Transverse colon (tissue), 4 donors: ENCODE measurements at regions not wholly inside any gene's neighbourhood (a gene's known extent, or its start where the extent isn't known, plus 50 kb on each side); places are given as distances from the start of the nearest gene placed in this dataset.

ENCODE experiments used
- DNase-seq: peaks from one replicate; pipeline ENCODE4 v3.0.0-alpha.2; 2019
- H3K27ac ChIP-seq, 4 donors: fragments of 200-600 bp; sonication (generic); 2 replicates each; pipeline ENCODE4 v1.5.1; 2016 to 2018; ENCODE audit warnings: inconsistent platforms in 4 of 4
- H3K27me3 ChIP-seq: fragments of 200-600 bp; sonication (generic); 2 replicates; pipeline ENCODE4 v1.5.1; 2017; ENCODE audit warnings: inconsistent platforms
- H3K36me3 ChIP-seq, 4 donors: fragments of 200-600 bp; sonication (generic); 2 replicates each; pipeline ENCODE4 v1.5.1; 2017 to 2019; ENCODE audit warnings: inconsistent platforms in 4 of 4
- H3K4me1 ChIP-seq, 4 donors: fragments of 200-600 bp; sonication (generic); 2 replicates each; pipeline ENCODE4 v1.5.1; 2017 to 2020; ENCODE audit warnings: inconsistent platforms in 4 of 4
- H3K4me3 ChIP-seq, 4 donors: fragments of 200-600 bp; sonication (generic); 1 replicate in 1 of 4; 2 replicates in 3 of 4; pipeline versions ENCODE4 v1.5.1 to v1.6.1; 2017 to 2019; ENCODE audit warnings: inconsistent platforms in 4 of 4
- H3K9me3 ChIP-seq, 2 donors: fragments of 200-600 bp; sonication (generic); 2 replicates each; pipeline ENCODE4 v1.5.1; 2017 to 2019; ENCODE audit warnings: inconsistent platforms in 2 of 2
- EP300 ChIP-seq: sonication (generic); formaldehyde crosslinking; IDR thresholded peaks from one replicate; pipeline ENCODE4 v1.6.1; 2017; ENCODE audit warnings: antibody characterized with exemption, low read depth
- POLR2A ChIP-seq: fragments of 450-650 bp; IDR thresholded peaks from one replicate; pipeline ENCODE4 v1.6.1; 2016; ENCODE audit warnings: antibody characterized with exemption, mild to moderate bottlenecking, moderate library complexity
- POLR2AphosphoS5 ChIP-seq, 3 donors: sonication (generic); formaldehyde crosslinking; IDR thresholded peaks; one replicate each; pipeline ENCODE4 v1.6.1; 2016; ENCODE audit warnings: antibody characterized with exemption in 3 of 3
- WGBS, 2 donors: methylation state at CpG; one replicate each; pipeline ENCODE4 v1.1.5; 2018; ENCODE audit warnings: low coverage in 1 of 2; 5-methylcytosine and 5-hydroxymethylcytosine counted together
- in situ Hi-C, 4 donors: fragments of 200-750 bp; cut with MboI; loops; one replicate each; pipeline versions ENCODE4 v1.15.0 to v1.15.1; 2017; ENCODE audit warnings: low sequenced_read_pairs in 3 of 4, low pct_ligation_motif_present in 1 of 4, low pct_unique_long_range_greater_than_20kb in 1 of 4
- intact Hi-C: fragments of 100-400 bp; cut with DNase I; formaldehyde crosslinking; loops from one replicate; pipeline ENCODE4 v1.15.1; 2023; ENCODE audit warnings: low total_unique reads
- TF ChIP-seq, protein P1 (sequence below), 5 experiments: fragments of 200-600 bp in 3 of 5; fragments of 450-650 bp in 2 of 5; sonication (generic) in 3 of 5; IDR thresholded peaks; 1 replicate in 2 of 5; 2 replicates in 3 of 5; pipeline ENCODE4 v1.5.1; 2016 to 2017; ENCODE audit warnings: antibody characterized with exemption in 5 of 5, inconsistent platforms in 3 of 5, mild to moderate bottlenecking in 2 of 5, moderate library complexity in 1 of 5

DNA sequence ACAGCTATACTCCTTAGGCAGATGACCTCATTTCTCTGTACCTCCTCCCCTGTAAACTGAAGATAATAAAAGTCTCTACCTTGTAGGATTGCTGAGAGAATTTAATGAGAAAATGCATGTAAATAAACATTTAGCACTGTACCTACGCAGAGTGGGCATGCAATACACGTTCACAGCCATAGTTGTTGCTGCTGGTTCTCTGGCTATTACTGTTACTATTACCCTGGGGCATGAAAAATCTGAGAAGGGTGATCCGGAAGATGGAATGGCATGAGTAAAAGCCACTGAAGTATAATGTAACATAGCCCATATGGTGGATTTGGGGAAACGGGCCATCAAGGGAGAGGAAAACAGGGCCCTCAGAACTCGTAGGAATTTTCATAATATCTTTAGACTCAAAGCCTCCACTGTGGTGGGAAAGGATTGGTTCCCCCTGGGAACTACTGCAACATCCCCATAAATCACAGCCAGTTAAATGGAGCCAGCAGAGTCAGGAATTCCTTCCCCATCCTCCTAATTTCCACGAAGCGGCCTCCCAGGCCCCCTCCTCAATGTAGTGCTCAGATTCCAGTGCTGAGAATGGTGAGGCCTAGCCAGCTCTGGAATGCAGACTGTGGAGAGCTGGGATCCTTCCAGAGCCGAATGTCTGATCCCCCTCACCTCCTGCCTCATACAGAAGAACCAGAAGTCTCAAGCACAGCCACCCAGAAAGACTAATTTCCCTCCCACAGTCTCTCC lies 205.3 kb downstream of the MN1 start:
- intact Hi-C loops: no loop called here

DNA sequence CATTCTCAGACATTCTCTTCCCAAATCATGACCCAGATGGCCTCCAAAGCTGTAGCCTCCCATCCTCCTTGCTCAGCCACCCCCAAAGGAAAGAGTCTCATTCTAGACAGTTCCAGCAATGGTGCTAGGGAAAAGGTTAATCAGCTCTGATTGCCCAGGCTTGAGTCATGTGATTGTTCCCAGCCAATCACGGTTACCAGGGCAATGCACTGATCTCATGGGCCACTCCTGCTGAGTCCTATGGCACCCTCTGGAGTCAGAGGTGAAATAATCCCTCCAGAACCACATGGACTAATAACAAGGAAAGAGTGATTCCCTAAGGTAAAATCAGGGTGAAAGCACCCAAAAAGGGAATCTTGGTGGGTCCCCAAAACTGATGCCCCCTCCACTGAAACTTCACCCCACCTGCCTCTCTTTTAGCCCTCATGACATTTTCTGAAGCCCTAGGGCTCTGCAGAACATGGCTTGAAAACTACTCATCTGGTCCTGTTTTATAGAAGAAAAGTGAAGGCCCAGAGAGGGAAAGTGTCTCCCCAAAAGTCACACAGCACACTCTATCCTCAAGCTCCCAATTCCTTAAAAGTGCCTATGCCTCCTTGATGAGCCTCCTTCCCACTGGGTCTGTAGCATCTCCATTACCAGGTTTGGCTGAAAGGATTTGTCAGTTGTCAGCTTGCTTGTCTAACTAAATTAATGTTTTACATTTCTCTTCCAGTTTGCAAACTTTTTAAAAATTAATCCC lies 203.7 kb downstream of the MN1 start:
- in situ Hi-C loops: no loop called here
- Histone ChIP-seq H3K27ac (no peak overlapping the region), H3K4me3 (no peak overlapping the region), H3K27me3 (no peaks in the 10 kb centered on the region), H3K9me3 (no peaks in the 10 kb centered on the region), H3K36me3 (no peaks in the 10 kb centered on the region), H3K4me1 (no peaks in the 10 kb centered on the region)
- DNase-seq: no peak
- TF ChIP-seq, protein P1, sequence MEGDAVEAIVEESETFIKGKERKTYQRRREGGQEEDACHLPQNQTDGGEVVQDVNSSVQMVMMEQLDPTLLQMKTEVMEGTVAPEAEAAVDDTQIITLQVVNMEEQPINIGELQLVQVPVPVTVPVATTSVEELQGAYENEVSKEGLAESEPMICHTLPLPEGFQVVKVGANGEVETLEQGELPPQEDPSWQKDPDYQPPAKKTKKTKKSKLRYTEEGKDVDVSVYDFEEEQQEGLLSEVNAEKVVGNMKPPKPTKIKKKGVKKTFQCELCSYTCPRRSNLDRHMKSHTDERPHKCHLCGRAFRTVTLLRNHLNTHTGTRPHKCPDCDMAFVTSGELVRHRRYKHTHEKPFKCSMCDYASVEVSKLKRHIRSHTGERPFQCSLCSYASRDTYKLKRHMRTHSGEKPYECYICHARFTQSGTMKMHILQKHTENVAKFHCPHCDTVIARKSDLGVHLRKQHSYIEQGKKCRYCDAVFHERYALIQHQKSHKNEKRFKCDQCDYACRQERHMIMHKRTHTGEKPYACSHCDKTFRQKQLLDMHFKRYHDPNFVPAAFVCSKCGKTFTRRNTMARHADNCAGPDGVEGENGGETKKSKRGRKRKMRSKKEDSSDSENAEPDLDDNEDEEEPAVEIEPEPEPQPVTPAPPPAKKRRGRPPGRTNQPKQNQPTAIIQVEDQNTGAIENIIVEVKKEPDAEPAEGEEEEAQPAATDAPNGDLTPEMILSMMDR (IDR thresholded peaks at IDR 0.05): no peak
- intact Hi-C loops: no loop called here
- whole genome bisulfite sequencing, 2 donors: 43 to 62% methylated on average over 1 of the region's 1 CpG

More for the DNA sequence above, 205.3 kb downstream of the MN1 start:
- WGBS, 2 donors: 66 to 91% methylated on average over 4 to 8 of the region's 8 CpGs
- H3K36me3 ChIP-seq: no peaks in the 10 kb centered on the region
- no peak for DNase-seq
- H3K9me3 ChIP-seq: no peaks in the 10 kb centered on the region
- no peak for TF ChIP-seq POLR2AphosphoS5 (IDR thresholded peaks at IDR 0.05)
- TF ChIP-seq, protein P1 (IDR thresholded peaks at IDR 0.05): no peak
- in situ Hi-C loops: no loop called here
- H3K4me3 ChIP-seq: no peak overlapping the region
- H3K27ac ChIP-seq: no peak overlapping the region
- H3K4me1 ChIP-seq: no peaks in the 10 kb centered on the region
- no peaks in the 10 kb centered on the region for H3K27me3 ChIP-seq

DNA sequence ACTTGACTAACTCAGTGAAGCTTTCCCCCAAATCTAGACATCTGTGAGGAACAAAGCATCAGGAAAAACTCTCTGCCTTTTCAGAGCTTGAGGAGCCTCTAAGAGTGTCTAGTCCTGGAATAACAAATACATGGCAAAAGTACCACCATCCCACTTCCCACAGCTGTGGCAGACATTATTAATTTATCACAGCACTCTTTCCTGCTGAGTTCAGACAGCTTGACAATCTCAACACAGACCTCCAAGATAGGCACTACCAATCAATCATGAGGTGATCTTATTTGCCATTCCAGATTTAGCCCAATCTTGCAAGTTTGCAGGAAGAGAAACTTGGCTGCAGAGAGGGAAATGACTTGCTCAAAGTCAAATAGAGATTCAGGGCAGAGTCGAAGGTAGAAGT lies 202.8 kb downstream of the MN1 start:
- intact Hi-C loops (no loop called here), in situ Hi-C loops (no loop called here)
- Histone ChIP-seq H3K4me3 (no peak overlapping the region), H3K27me3 (no peaks in the 10 kb centered on the region), H3K4me1 (no peaks in the 10 kb centered on the region), H3K9me3 (no peaks in the 10 kb centered on the region), H3K36me3 (no peaks in the 10 kb centered on the region), H3K27ac (no peak overlapping the region)
- no peak for TF ChIP-seq POLR2AphosphoS5 (IDR thresholded peaks at IDR 0.05)
- TF ChIP-seq, protein P1 (IDR thresholded peaks at IDR 0.05): no peak
- no peak for TF ChIP-seq EP300
- TF ChIP-seq POLR2A: no peak
- DNase-seq: no peak
- WGBS, 2 donors: 46 to 50% methylated on average over 1 of the region's 1 CpG

DNA sequence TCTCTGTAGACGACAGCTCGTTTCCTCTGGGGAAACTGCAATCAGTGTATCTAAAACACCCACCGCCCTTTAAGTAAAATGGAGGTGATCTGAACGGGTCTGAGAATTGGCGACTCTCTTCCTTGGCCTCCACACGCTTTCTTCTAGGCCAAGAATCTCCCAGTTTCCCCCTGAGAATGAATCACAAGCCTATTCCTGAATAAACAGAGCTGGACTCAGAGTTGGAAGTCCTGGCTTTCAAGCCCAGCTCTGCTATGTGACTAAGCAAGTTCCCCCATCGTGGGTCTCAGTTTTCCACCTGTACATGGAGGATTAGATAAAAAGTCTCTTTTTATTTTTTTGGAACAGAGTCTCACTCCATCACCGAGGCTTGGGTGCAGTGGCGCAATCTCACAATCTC lies 200.4 kb downstream of the MN1 start:
- Histone ChIP-seq H3K4me3 (no peak overlapping the region), H3K36me3 (no peaks in the 10 kb centered on the region), H3K9me3 (no peaks in the 10 kb centered on the region), H3K4me1 (no peaks in the 10 kb centered on the region), H3K27me3 (no peaks in the 10 kb centered on the region), H3K27ac (no peak overlapping the region)
- in situ Hi-C loops: no loop called here
- TF ChIP-seq POLR2AphosphoS5 (IDR thresholded peaks at IDR 0.05) (no peak), POLR2A (no peak), EP300 (no peak)
- TF ChIP-seq, protein P1 (IDR thresholded peaks at IDR 0.05): no peak
- intact Hi-C loops: no loop called here
- DNase-seq: no peak
- 73 to 74% methylated on average over 7 to 9 of the region's 9 CpGs for WGBS, 2 donors
